ENCODE measurements at regions not wholly inside any gene's neighbourhood (a gene's known extent, or its start where the extent isn't known, plus 50 kb on each side); places are given as distances from the start of the nearest gene placed in this dataset.

DNA sequence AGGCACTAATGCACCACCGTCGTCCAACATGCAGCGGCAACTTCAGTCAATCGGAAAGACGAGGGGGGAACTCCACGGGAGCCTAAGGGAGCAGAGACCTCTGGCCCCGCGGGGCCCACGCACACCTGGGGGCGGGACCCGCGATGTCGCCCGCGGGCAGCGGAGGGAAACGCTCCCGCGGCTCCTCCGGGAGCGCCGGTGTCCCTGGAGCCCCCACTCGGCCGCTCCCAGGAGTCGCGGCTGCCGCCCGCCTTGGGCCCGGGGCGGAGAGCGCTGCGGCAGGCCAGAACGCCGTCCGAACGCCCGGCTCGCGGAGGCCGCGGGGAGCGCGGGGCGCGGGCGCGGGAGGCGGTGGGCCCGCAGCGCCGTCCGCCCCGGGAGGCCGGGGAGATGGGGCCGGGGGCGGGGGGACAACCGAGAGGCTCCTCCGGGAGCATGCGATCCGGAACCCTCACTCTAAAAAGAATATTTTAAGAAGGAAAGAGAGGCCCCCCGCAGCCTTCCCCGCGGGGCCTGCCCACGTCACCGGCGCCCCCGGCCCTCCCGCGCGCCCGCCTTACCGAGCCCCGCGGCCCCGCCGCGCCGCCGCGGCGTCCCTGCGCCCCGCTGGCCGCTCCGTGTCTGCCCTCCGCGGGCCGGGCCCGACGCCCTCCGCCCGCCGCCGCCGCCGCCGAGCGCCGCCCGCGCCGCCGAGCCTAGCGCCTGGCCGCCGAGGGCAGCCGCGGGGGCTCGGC lies 86.6 kb upstream of the ARHGAP32 start:
- Histone ChIP-seq H3K4me2 (peak overlapping the region; percentile 52 to 77 (median 67)), H3K4me1 (peaks cover 19 to 57% (median 47%) of the 10 kb centered on the region in 10 experiments), H3K27me3 (no peaks in the 10 kb centered on the region), H3K9me3 (replicated peaks in 1 of 11) (peaks cover 0 to 5% (median 0%) of the 10 kb centered on the region in 11 experiments; a peak in 3 of 22 replicates), H3K9ac (peak overlapping the region; percentile 69 to 86 (median 82)), H3K36me3 (no peaks in the 10 kb centered on the region), H4K20me1 (peaks cover 0 to 36% (median 14%) of the 10 kb centered on the region in 11 experiments; a peak in 11 of 22 replicates), H3K27ac (peak overlapping the region; percentile 46 to 85 (median 82); a peak in 21 of 22 replicates), H3K4me3 (peak overlapping the region; percentile 55 to 76 (median 66))
- no peak for TF ChIP-seq Cebpa-rat (IDR thresholded peaks at IDR 0.05)

DNA sequence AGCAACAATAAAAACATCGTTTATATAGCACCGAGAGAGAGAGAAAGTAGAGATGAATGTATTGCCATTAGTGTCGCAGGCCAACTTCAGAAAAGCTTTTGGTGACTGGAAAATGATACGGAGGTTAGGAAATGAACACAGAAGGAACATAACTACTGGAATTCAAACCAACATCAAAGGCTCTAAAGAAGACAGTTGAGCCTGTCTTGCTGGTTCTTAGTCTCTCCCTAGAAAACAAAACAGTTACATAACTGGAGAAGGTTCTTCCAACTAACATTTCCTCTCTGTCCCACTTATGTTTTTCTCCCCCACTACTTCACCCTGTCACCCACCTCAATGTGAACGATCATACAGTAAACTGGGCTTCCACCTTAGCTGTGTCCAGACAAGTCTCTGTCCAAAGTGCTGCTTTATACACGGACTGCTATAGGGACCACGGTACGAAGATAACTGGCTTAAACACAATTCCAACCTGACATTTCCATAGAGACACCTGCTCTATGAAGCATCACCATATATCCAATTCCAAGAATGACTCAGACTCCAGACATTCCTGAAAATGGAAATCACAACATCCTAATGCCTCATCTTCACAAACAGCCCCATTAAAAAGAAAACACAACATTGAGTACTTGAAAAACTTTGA lies 85.2 kb upstream of the ARHGAP32 start:
- no peaks in the 10 kb centered on the region for H3K36me3 ChIP-seq
- H3K9ac ChIP-seq: no peak overlapping the region
- H3K4me2 ChIP-seq: peak overlapping the region; percentile 17 to 77 (median 66); a peak in 20 of 22 replicates
- H3K27me3 ChIP-seq: no peaks in the 10 kb centered on the region
- H3K27ac ChIP-seq: no peak overlapping the region
- peaks cover 0 to 42% (median 14%) of the 10 kb centered on the region in 11 experiments; a peak in 11 of 22 replicates for H4K20me1 ChIP-seq
- peaks cover 0 to 5% (median 0%) of the 10 kb centered on the region in 11 experiments; a peak in 3 of 22 replicates for H3K9me3 ChIP-seq (replicated peaks in 1 of 11)
- TF ChIP-seq Cebpa-rat (IDR thresholded peaks at IDR 0.05): no peak
- H3K4me1 ChIP-seq: peaks cover 26 to 65% (median 52%) of the 10 kb centered on the region in 10 experiments
- peak overlapping the region in 3 of 10 experiments; percentile 63 to 72 (median 69); a peak in 6 of 20 replicates for H3K4me3 ChIP-seq

DNA sequence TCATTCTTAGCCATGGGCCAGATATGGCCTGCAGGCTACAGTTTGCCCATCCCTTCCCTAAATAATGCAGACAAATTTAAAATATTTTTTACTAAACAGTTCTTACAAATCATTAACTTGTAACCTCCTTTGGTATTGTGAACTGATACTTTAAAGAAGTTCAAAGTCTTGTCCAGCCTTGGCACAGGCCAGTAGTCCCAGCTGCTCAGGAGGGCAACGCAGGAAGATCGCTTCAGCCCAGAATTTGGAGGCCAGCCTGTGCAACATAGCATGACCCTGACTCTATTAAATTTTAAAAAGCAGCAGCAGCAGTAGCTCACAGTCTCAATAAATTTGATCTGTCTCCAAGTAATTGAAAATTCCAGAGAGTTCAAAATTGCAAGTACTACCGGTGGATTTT lies 83.7 kb upstream of the ARHGAP32 start:
- H3K27me3 ChIP-seq: no peaks in the 10 kb centered on the region
- peaks cover 25 to 73% (median 58%) of the 10 kb centered on the region in 10 experiments for H3K4me1 ChIP-seq
- TF ChIP-seq Cebpa-rat (IDR thresholded peaks at IDR 0.05): no peak
- H3K4me3 ChIP-seq: no peak overlapping the region
- H3K9me3 ChIP-seq (replicated peaks in 1 of 11): peaks cover 0 to 5% (median 0%) of the 10 kb centered on the region in 11 experiments; a peak in 3 of 22 replicates
- peaks cover 0 to 49% (median 14%) of the 10 kb centered on the region in 11 experiments; a peak in 11 of 22 replicates for H4K20me1 ChIP-seq
- no peak overlapping the region for H3K27ac ChIP-seq
- no peak overlapping the region for H3K9ac ChIP-seq
- H3K4me2 ChIP-seq: peak overlapping the region in 5 of 11 experiments; percentile 22 to 77 (median 66); a peak in 8 of 22 replicates
- H3K36me3 ChIP-seq: no peaks in the 10 kb centered on the region

DNA sequence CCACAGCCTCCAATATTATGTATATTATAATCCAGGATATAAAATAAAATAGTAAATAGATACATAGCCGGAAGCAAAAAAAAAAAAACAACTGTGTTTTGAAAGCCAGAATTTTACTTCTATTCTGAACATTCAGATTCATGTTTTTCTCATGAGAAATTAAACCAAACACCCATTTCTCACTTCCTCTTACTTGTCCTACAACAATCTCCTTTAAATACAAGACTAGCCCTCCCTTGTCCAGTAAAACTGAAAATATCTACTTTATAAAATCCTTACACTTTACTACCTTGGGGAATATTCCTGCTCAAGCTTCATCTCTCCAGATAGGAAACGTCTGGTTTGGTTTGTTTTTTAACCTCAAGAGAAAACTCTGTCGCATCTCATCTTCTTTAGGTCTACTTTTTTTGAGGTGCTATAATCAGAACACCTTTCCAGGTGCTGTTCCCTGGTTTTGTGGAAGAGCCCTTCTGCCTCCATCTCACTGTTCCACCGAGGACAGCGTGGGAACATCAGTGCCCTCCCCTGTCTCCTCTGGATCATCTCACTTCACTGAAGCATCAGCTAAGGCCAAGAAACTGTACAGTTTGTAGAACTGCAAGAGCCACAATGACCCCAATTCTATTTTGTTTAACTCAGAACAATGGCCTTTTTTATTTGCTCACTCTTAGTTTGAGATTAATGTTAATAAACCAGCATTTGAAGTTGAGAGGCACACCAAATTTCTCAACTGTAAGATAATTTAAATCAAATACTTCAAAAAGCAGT lies 82.0 kb upstream of the ARHGAP32 start:
- H3K9ac ChIP-seq: no peak overlapping the region

DNA sequence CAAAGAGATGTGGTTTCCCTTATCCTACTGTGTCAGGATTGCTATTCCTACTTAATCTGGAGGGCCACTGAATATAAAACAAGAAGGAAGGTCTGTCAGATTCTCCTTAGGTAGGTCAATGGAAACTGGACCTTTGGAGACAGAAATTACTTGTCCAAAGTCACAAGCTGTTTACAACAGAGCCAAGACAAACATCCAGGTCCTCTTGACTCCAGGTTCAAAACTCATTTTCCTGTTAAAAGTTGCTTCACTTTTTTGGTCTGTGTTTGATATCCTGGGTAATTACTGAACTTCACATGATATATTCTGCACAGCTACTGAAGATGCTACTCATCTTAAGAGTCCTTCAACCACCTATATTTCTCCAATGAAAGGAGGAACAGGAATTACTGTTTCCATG lies 81.2 kb upstream of the ARHGAP32 start:
- Histone ChIP-seq H3K4me1 (peaks cover 17 to 74% (median 57%) of the 10 kb centered on the region in 10 experiments), H3K36me3 (peaks cover 0 to 12% (median 0%) of the 10 kb centered on the region in 11 experiments; a peak in 1 of 22 replicates), H3K27me3 (no peaks in the 10 kb centered on the region), H3K4me3 (no peak overlapping the region), H3K9me3 (replicated peaks in 1 of 11) (peaks cover 0 to 7% (median under 1%) of the 10 kb centered on the region in 11 experiments; a peak in 3 of 22 replicates), H4K20me1 (peaks cover 0 to 64% (median 14%) of the 10 kb centered on the region in 11 experiments; a peak in 11 of 22 replicates), H3K4me2 (peak overlapping the region in 9 of 11 experiments; percentile 19 to 57 (median 42); a peak in 11 of 22 replicates), H3K9ac (no peak overlapping the region), H3K27ac (no peak overlapping the region)
- TF ChIP-seq Cebpa-rat (IDR thresholded peaks at IDR 0.05): no peak

More for the DNA sequence above, 82.0 kb upstream of the ARHGAP32 start:
- Histone ChIP-seq H3K36me3 (peaks cover 0 to 10% (median 0%) of the 10 kb centered on the region in 11 experiments; a peak in 1 of 22 replicates), H3K9me3 (replicated peaks in 1 of 11) (peaks cover 0 to 10% (median 4%) of the 10 kb centered on the region in 11 experiments; a peak in 4 of 22 replicates), H3K27ac (no peak overlapping the region), H3K4me3 (no peak overlapping the region), H3K4me1 (peaks cover 16 to 68% (median 53%) of the 10 kb centered on the region in 10 experiments), H4K20me1 (peaks cover 0 to 64% (median 14%) of the 10 kb centered on the region in 11 experiments; a peak in 11 of 22 replicates), H3K27me3 (no peaks in the 10 kb centered on the region), H3K4me2 (peak overlapping the region; percentile 36 to 57 (median 49); a peak in 21 of 22 replicates)
- TF ChIP-seq Cebpa-rat (IDR thresholded peaks at IDR 0.05): no peak

DNA sequence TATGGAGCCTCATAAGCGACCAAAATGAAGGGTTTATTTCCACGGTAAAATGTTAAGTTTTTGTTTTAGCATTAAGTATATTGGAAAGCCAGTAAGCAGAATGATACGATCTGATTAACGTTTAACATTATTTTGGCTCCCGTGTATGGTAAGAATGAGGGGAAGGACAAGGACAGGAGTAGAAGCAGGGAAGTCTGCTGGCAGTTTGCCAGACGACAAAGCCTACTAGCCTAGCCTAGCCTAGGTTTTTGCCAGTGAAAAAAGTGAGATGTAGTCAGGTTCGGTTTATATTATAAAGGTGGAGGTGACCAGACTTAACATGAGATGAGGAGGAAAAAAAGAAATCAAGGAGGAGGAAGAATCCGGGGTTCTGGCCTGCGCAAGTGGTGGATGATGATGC lies 78.9 kb upstream of the ARHGAP32 start:
- Histone ChIP-seq H4K20me1 (peaks cover 0 to 53% (median 7%) of the 10 kb centered on the region in 11 experiments; a peak in 8 of 22 replicates), H3K4me3 (no peak overlapping the region), H3K27ac (no peak overlapping the region), H3K36me3 (peaks cover 0 to 20% (median 3%) of the 10 kb centered on the region in 11 experiments; a peak in 6 of 22 replicates), H3K9me3 (replicated peaks in 1 of 11) (peaks cover 0 to 8% (median 3%) of the 10 kb centered on the region in 11 experiments; a peak in 5 of 22 replicates), H3K27me3 (no peaks in the 10 kb centered on the region), H3K9ac (no peak overlapping the region), H3K4me1 (peaks cover 18 to 61% (median 43%) of the 10 kb centered on the region in 10 experiments), H3K4me2 (peak overlapping the region in 5 of 11 experiments; percentile 11 to 36 (median 30); a peak in 7 of 22 replicates)
- no peak for TF ChIP-seq Cebpa-rat (IDR thresholded peaks at IDR 0.05)

DNA sequence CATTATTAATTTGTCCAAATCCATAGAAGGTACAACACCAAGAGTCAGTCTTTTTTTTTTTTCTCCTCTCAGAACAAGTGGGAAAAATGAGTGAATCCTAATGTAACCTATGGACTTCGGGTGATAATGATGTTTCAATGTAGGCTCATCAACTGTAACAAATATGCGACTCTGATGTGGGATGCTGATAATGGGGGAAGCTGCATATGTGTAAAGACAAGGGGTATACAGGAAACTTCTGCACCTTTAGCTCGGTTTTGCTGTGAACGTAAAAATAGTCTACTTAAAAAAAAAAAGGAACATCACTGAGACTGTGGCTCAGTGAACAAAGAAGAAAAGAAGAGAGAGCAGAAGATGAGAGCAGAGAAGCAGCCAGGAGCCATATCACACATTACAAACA lies 78.3 kb upstream of the ARHGAP32 start:
- no peaks in the 10 kb centered on the region for H3K27me3 ChIP-seq
- H3K27ac ChIP-seq: no peak overlapping the region
- peak overlapping the region in 5 of 11 experiments; percentile 11 to 36 (median 30); a peak in 5 of 22 replicates for H3K4me2 ChIP-seq
- no peak for TF ChIP-seq Cebpa-rat (IDR thresholded peaks at IDR 0.05)
- peaks cover 0 to 20% (median 3%) of the 10 kb centered on the region in 11 experiments; a peak in 6 of 22 replicates for H3K36me3 ChIP-seq
- H3K9ac ChIP-seq: no peak overlapping the region
- peaks cover 0 to 8% (median 3%) of the 10 kb centered on the region in 11 experiments; a peak in 5 of 22 replicates for H3K9me3 ChIP-seq (replicated peaks in 1 of 11)
- H3K4me1 ChIP-seq: peaks cover 18 to 55% (median 39%) of the 10 kb centered on the region in 10 experiments
- peaks cover 0 to 47% (median under 1%) of the 10 kb centered on the region in 11 experiments; a peak in 5 of 22 replicates for H4K20me1 ChIP-seq
- H3K4me3 ChIP-seq: no peak overlapping the region

DNA sequence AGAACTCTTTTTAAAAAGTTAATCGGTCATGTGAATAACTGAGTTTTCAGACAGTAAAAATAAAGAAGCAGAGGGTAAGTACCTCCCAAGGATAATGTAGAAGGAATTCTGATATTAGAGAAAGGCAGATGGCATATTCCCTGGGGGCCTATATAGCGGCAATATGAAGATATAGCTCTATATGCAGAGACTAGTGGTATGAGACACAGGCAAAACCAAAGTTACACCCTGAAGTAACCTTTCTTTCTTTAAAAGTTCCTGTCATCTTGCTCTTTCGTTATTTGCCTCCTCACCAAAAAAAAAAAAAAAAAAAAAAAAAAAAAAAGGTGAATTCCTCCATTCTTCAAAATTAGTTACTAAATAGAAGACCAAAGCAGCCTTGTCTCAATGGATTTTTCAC lies 76.2 kb upstream of the ARHGAP32 start:
- no peak for TF ChIP-seq Cebpa-rat (IDR thresholded peaks at IDR 0.05)
- H3K27ac ChIP-seq: no peak overlapping the region
- peaks cover 9 to 37% (median 25%) of the 10 kb centered on the region in 10 experiments; a peak in 18 of 20 replicates for H3K4me1 ChIP-seq
- peaks cover 0 to 33% (median 0%) of the 10 kb centered on the region in 11 experiments; a peak in 4 of 22 replicates for H4K20me1 ChIP-seq
- no peaks in the 10 kb centered on the region for H3K27me3 ChIP-seq
- no peak overlapping the region for H3K4me3 ChIP-seq
- no peak overlapping the region for H3K9ac ChIP-seq
- H3K9me3 ChIP-seq (replicated peaks in 1 of 11): peaks cover 0 to 11% (median 4%) of the 10 kb centered on the region in 11 experiments; a peak in 7 of 22 replicates
- peak overlapping the region in 4 of 11 experiments; percentile 10 to 43 (median 18); a peak in 4 of 22 replicates for H3K4me2 ChIP-seq
- H3K36me3 ChIP-seq: peaks cover 0 to 20% (median 8%) of the 10 kb centered on the region in 11 experiments; a peak in 7 of 22 replicates
